Astrocyte (in vitro differentiated cells and primary cell): ENCODE measurements at regions not wholly inside any gene's neighbourhood (a gene's known extent, or its start where the extent isn't known, plus 50 kb on each side); places are given as distances from the start of the nearest gene placed in this dataset.

ENCODE experiments used
- DNase-seq: peaks from one replicate; pipeline ENCODE4 v3.0.0-alpha.2; 2010; ENCODE audit warnings: low read depth
- FAIRE-seq: peaks from 2 replicates; lab custom pipeline; 2011; peaks lifted over from hg19 to GRCh38; lab: Jason Lieb, UNC
- H2AFZ ChIP-seq: 2 replicates; pipeline ENCODE4 v1.6.0; 2012; ENCODE audit warnings: low read depth, low read length, inconsistent platforms
- H3K27ac ChIP-seq: 2 replicates; pipeline ENCODE4 v1.5.1; 2011; ENCODE audit warnings: low read depth, low read length, inconsistent platforms
- H3K27me3 ChIP-seq: 2 replicates; pipeline ENCODE4 v1.6.0; 2011; ENCODE audit warnings: low read length, inconsistent platforms; ENCODE audit not compliant: insufficient read depth
- H3K36me3 ChIP-seq: 2 replicates; pipeline ENCODE4 v1.5.1; 2011; ENCODE audit warnings: low read length, inconsistent platforms; ENCODE audit not compliant: insufficient read depth
- H3K4me1 ChIP-seq: 2 replicates; pipeline ENCODE4 v1.5.1; 2011; ENCODE audit warnings: low read length, inconsistent platforms; ENCODE audit not compliant: insufficient read depth
- H3K4me2 ChIP-seq: 2 replicates; pipeline ENCODE4 v1.6.0; 2012; ENCODE audit warnings: low read length, inconsistent platforms
- H3K4me3 ChIP-seq: 2 replicates; pipeline ENCODE4 v1.5.1; 2011; ENCODE audit warnings: low read depth, mild to moderate bottlenecking, low read length, inconsistent platforms; ENCODE audit not compliant: insufficient read depth
- H3K79me2 ChIP-seq: 2 replicates; pipeline ENCODE4 v1.6.0; 2012; ENCODE audit warnings: mild to moderate bottlenecking, low read length, inconsistent platforms; ENCODE audit not compliant: insufficient read depth
- H3K9ac ChIP-seq: 2 replicates; pipeline ENCODE4 v1.6.0; 2012; ENCODE audit warnings: mild to moderate bottlenecking, low read length, inconsistent platforms
- H3K9me3 ChIP-seq: 2 replicates; pipeline ENCODE4 v1.5.1; 2012; ENCODE audit warnings: low read depth, mild to moderate bottlenecking, low read length, inconsistent platforms; ENCODE audit not compliant: insufficient read depth
- H4K20me1 ChIP-seq: 2 replicates; pipeline ENCODE4 v1.6.0; 2012; ENCODE audit warnings: low read length, inconsistent platforms; ENCODE audit not compliant: insufficient read depth
- H3K27ac Mint-ChIP-seq: one replicate; pipeline ENCODE4 v1.8.0; 2021; ENCODE audit warnings: mild to moderate bottlenecking, mixed read lengths; ENCODE audit not compliant: unreplicated experiment
- H3K27me3 Mint-ChIP-seq: one replicate; pipeline ENCODE4 v1.8.0; 2021; ENCODE audit warnings: low read depth, mixed read lengths; ENCODE audit not compliant: unreplicated experiment
- H3K36me3 Mint-ChIP-seq: one replicate; pipeline ENCODE4 v1.8.0; 2021; ENCODE audit warnings: low read depth, mixed read lengths; ENCODE audit not compliant: unreplicated experiment
- H3K4me1 Mint-ChIP-seq: one replicate; pipeline ENCODE4 v1.8.0; 2021; ENCODE audit warnings: low read depth, mixed read lengths; ENCODE audit not compliant: unreplicated experiment
- H3K4me3 Mint-ChIP-seq: one replicate; pipeline ENCODE4 v1.8.0; 2021; ENCODE audit warnings: mild to moderate bottlenecking, moderate library complexity, mixed read lengths; ENCODE audit not compliant: unreplicated experiment
- H3K9me3 Mint-ChIP-seq: one replicate; pipeline ENCODE4 v1.8.0; 2021; ENCODE audit warnings: mild to moderate bottlenecking, mixed read lengths; ENCODE audit not compliant: unreplicated experiment
- CTCF ChIP-seq: IDR thresholded peaks from 2 replicates; pipeline ENCODE4 v1.5.1; 2011; ENCODE audit warnings: low read depth, mild to moderate bottlenecking, inconsistent platforms, low read length, moderate library complexity; ENCODE audit not compliant: insufficient read depth
- EZH2 ChIP-seq: IDR thresholded peaks from 2 replicates; pipeline ENCODE4 v1.6.1; 2012; ENCODE audit warnings: mild to moderate bottlenecking, low read length, inconsistent platforms; ENCODE audit not compliant: insufficient read depth

- Mint-ChIP-seq H3K27ac (no peak overlapping the region), H3K9me3 (peaks cover 6% of the 10 kb centered on the region), H3K4me1 (peaks cover 9% of the 10 kb centered on the region), H3K36me3 (peaks cover 2% of the 10 kb centered on the region), H3K27me3 (peaks cover 33% of the 10 kb centered on the region), H3K4me3 (no peak overlapping the region)
- Histone ChIP-seq H3K4me3 (no peak overlapping the region), H3K9me3 (no peaks in the 10 kb centered on the region), H3K27ac (no peak overlapping the region), H3K27me3 (no peaks in the 10 kb centered on the region), H3K9ac (no peak overlapping the region), H3K4me2 (no peak overlapping the region), H3K36me3 (no peaks in the 10 kb centered on the region), H3K4me1 (peaks cover 15% of the 10 kb centered on the region), H3K79me2 (no peaks in the 10 kb centered on the region), H4K20me1 (no peaks in the 10 kb centered on the region), H2AFZ (no peak overlapping the region)
- DNase-seq = no peak
- no peak for FAIRE-seq
- TF ChIP-seq CTCF (no peak), EZH2 (no peak)
Observed at GRCh38 chr10:43928425-43928968, 279.8 kb upstream of the ZNF32 start.

- no peaks in the 10 kb centered on the region for H3K79me2 ChIP-seq
- Mint-ChIP-seq H3K36me3 (peaks cover 2% of the 10 kb centered on the region), H3K27ac (no peak overlapping the region), H3K27me3 (peaks cover 36% of the 10 kb centered on the region), H3K4me1 (peaks cover 8% of the 10 kb centered on the region), H3K9me3 (peaks cover 6% of the 10 kb centered on the region), H3K4me3 (no peak overlapping the region)
- TF ChIP-seq EZH2 (no peak), CTCF (no peak)
- DNase-seq (no peak), FAIRE-seq (no peak)
- H2AFZ ChIP-seq = no peak overlapping the region
- H3K9ac ChIP-seq = no peak overlapping the region
- H3K27me3 ChIP-seq = no peaks in the 10 kb centered on the region
- no peak overlapping the region for H3K4me2 ChIP-seq
- H4K20me1 ChIP-seq = no peaks in the 10 kb centered on the region
- no peaks in the 10 kb centered on the region for H3K36me3 ChIP-seq
- peaks cover 15% of the 10 kb centered on the region for H3K4me1 ChIP-seq
- no peak overlapping the region for H3K27ac ChIP-seq
- H3K4me3 ChIP-seq = no peak overlapping the region
- H3K9me3 ChIP-seq = no peaks in the 10 kb centered on the region
Observed at GRCh38 chr10:43926875-43927406, 278.3 kb upstream of the ZNF32 start.

- H3K36me3 Mint-ChIP-seq = peaks cover 2% of the 10 kb centered on the region
- no peak overlapping the region for H3K9ac ChIP-seq
- H3K4me1 ChIP-seq = peaks cover 10% of the 10 kb centered on the region
- no peaks in the 10 kb centered on the region for H3K9me3 ChIP-seq
- FAIRE-seq (no peak), DNase-seq (no peak)
- no peaks in the 10 kb centered on the region for H3K27me3 ChIP-seq
- no peaks in the 10 kb centered on the region for H3K36me3 ChIP-seq
- no peaks in the 10 kb centered on the region for H3K79me2 ChIP-seq
- H4K20me1 ChIP-seq = no peaks in the 10 kb centered on the region
- H3K27ac ChIP-seq = no peak overlapping the region
- TF ChIP-seq CTCF (no peak), EZH2 (no peak)
- H3K27me3 Mint-ChIP-seq = peaks cover 36% of the 10 kb centered on the region
- no peak overlapping the region for H3K27ac Mint-ChIP-seq
- no peak overlapping the region for H3K4me3 Mint-ChIP-seq
- H3K4me3 ChIP-seq = no peak overlapping the region
- H2AFZ ChIP-seq = no peak overlapping the region
- no peak overlapping the region for H3K4me2 ChIP-seq
- H3K4me1 Mint-ChIP-seq = peaks cover 3% of the 10 kb centered on the region
- H3K9me3 Mint-ChIP-seq = peaks cover 6% of the 10 kb centered on the region
Observed at GRCh38 chr10:43926371-43926770, 277.7 kb upstream of the ZNF32 start.
